Fibroblast of lung (primary cell): ENCODE measurements at regions not wholly inside any gene's neighbourhood (a gene's known extent, or its start where the extent isn't known, plus 50 kb on each side); places are given as distances from the start of the nearest gene placed in this dataset.

Experiments used
- DNase-seq, 2 donors: peaks; one replicate each; pipeline versions ENCODE4 v3.0.0 to v3.0.0-alpha.2; 2010; ENCODE audit warnings: low read depth in 2 of 2
- H2AFZ ChIP-seq: 2 replicates; pipeline ENCODE4 v1.5.1; 2012; ENCODE audit warnings: low read length, control low read depth, inconsistent platforms
- H3K27ac ChIP-seq: 2 replicates; pipeline ENCODE4 v1.5.1; 2011; ENCODE audit warnings: low read length, control low read depth; ENCODE audit not compliant: insufficient read depth
- H3K27me3 ChIP-seq: 2 replicates; pipeline ENCODE4 v1.5.1; 2011; ENCODE audit warnings: mild to moderate bottlenecking, low read length; ENCODE audit not compliant: control insufficient read depth, insufficient read depth
- H3K36me3 ChIP-seq: 2 replicates; pipeline ENCODE4 v1.5.1; 2011; ENCODE audit warnings: low read length; ENCODE audit not compliant: control insufficient read depth, insufficient read depth
- H3K4me1 ChIP-seq: 2 replicates; pipeline ENCODE4 v1.5.1; 2011; ENCODE audit warnings: low read length; ENCODE audit not compliant: control insufficient read depth, insufficient read depth; ENCODE audit errors: extremely low read depth
- H3K4me2 ChIP-seq: 2 replicates; pipeline ENCODE4 v1.5.1; 2011; ENCODE audit warnings: low read length, control low read depth; ENCODE audit not compliant: insufficient read depth; ENCODE audit errors: extremely low read depth
- H3K4me3 ChIP-seq, 4 experiments: fragments of 200-600 bp in 1 of 4; sonication (generic) in 1 of 4; replicated peaks in 1 of 4; 2 replicates each; pipeline ENCODE4 v1.5.1; 2011 to 2016; ENCODE audit warnings: low read length in 4 of 4, low read depth in 3 of 4, mild to moderate bottlenecking in 3 of 4, control low read depth in 2 of 4, inconsistent platforms in 1 of 4, mixed read lengths in 1 of 4; ENCODE audit not compliant: insufficient read depth in 1 of 4; ENCODE audit errors: control extremely low read depth in 1 of 4
- H3K79me2 ChIP-seq: 2 replicates; pipeline ENCODE4 v1.5.1; 2012; ENCODE audit warnings: mild to moderate bottlenecking, low read length, inconsistent platforms; ENCODE audit not compliant: control insufficient read depth, insufficient read depth
- H3K9ac ChIP-seq: 2 replicates; pipeline ENCODE4 v1.5.1; 2011; ENCODE audit warnings: mild to moderate bottlenecking, low read length, control low read depth; ENCODE audit not compliant: insufficient read depth
- H3K9me3 ChIP-seq: 2 replicates; pipeline ENCODE4 v1.5.1; 2012; ENCODE audit warnings: low read depth, low read length; ENCODE audit not compliant: control insufficient read depth, insufficient read depth
- H4K20me1 ChIP-seq: 2 replicates; pipeline ENCODE4 v1.5.1; 2011; ENCODE audit warnings: low read length; ENCODE audit not compliant: control insufficient read depth, insufficient read depth; ENCODE audit errors: extremely low read depth
- CTCF ChIP-seq, 2 donors: IDR thresholded peaks in 1 of 2; conservative IDR thresholded peaks in 1 of 2; 1 replicate in 1 of 2; 2 replicates in 1 of 2; pipeline ENCODE4 v1.5.1; 2011 to 2012; ENCODE audit warnings: low read length in 2 of 2, control low read depth in 1 of 2, inconsistent platforms in 1 of 2, low read depth in 1 of 2, mild to moderate bottlenecking in 1 of 2
- EZH2 ChIP-seq: IDR thresholded peaks from 2 replicates; pipeline ENCODE4 v1.5.1; 2012; ENCODE audit warnings: low read length, control low read depth, mild to moderate bottlenecking; ENCODE audit errors: missing control alignments

- TF ChIP-seq EZH2 = no peak
- no peak for TF ChIP-seq CTCF (conservative IDR thresholded peaks at IDR 0.05 in 1 of 2, IDR thresholded peaks at IDR 0.05 in 1 of 2; ENCODE audit: low read depth in 1 of 2, low read length in 2 of 2)
- H3K4me3 ChIP-seq = no peak overlapping the region
- DNase-seq = no peak
- no peak overlapping the region for H3K27ac ChIP-seq
- H3K4me2 ChIP-seq = no peak overlapping the region
- H3K36me3 ChIP-seq = no peaks in the 10 kb centered on the region
- H3K4me1 ChIP-seq = no peaks in the 10 kb centered on the region
- no peaks in the 10 kb centered on the region for H3K79me2 ChIP-seq
- no peaks in the 10 kb centered on the region for H3K27me3 ChIP-seq
- H3K9ac ChIP-seq = no peak overlapping the region
- no peaks in the 10 kb centered on the region for H4K20me1 ChIP-seq
- H3K9me3 ChIP-seq = no peaks in the 10 kb centered on the region
- H2AFZ ChIP-seq = no peak overlapping the region
Measured at GRCh38 chr21:34278451-34278850, 85.4 kb upstream of the KCNE2 start.

GRCh38 chr21:34279285-34279684, 84.5 kb upstream of the KCNE2 start:
- Histone ChIP-seq H2AFZ (no peak overlapping the region), H3K4me3 (no peak overlapping the region), H3K27me3 (no peaks in the 10 kb centered on the region), H3K4me2 (no peak overlapping the region), H3K79me2 (no peaks in the 10 kb centered on the region), H3K9me3 (no peaks in the 10 kb centered on the region), H3K9ac (no peak overlapping the region), H3K27ac (no peak overlapping the region), H3K36me3 (no peaks in the 10 kb centered on the region), H3K4me1 (no peaks in the 10 kb centered on the region), H4K20me1 (no peaks in the 10 kb centered on the region)
- no peak for DNase-seq
- TF ChIP-seq CTCF (conservative IDR thresholded peaks at IDR 0.05 in 1 of 2, IDR thresholded peaks at IDR 0.05 in 1 of 2; ENCODE audit: low read depth in 1 of 2, low read length in 2 of 2) (no peak), EZH2 (no peak)

GRCh38 chr21:34279883-34280282, 83.9 kb upstream of the KCNE2 start:
- Histone ChIP-seq H3K36me3 (no peaks in the 10 kb centered on the region), H3K9me3 (no peaks in the 10 kb centered on the region), H3K9ac (no peak overlapping the region), H3K27me3 (no peaks in the 10 kb centered on the region), H3K4me1 (no peaks in the 10 kb centered on the region), H4K20me1 (no peaks in the 10 kb centered on the region), H3K4me3 (no peak overlapping the region), H3K4me2 (no peak overlapping the region), H3K79me2 (no peaks in the 10 kb centered on the region), H2AFZ (no peak overlapping the region), H3K27ac (no peak overlapping the region)
- TF ChIP-seq EZH2 (no peak), CTCF (conservative IDR thresholded peaks at IDR 0.05 in 1 of 2, IDR thresholded peaks at IDR 0.05 in 1 of 2; ENCODE audit: low read depth in 1 of 2, low read length in 2 of 2) (no peak)
- DNase-seq = no peak
